Thyroid gland (tissue), 4 donors: ENCODE measurements at regions not wholly inside any gene's neighbourhood (a gene's known extent, or its start where the extent isn't known, plus 50 kb on each side); places are given as distances from the start of the nearest gene placed in this dataset.
"Not testable (repeated sequence)": the region's sequence is repeated elsewhere in the genome, so short reads cannot be mapped to it uniquely, and the experiment has no call there.

Experiments used
- CTCF ChIP-seq, 6 experiments: fragments of 200-600 bp in 3 of 6; fragments of 450-650 bp in 3 of 6; sonication (generic) in 3 of 6; IDR thresholded peaks; one replicate each; pipeline ENCODE4 v1.5.1; 2016 to 2019; ENCODE audit warnings: antibody characterized with exemption in 6 of 6, mild to moderate bottlenecking in 2 of 6, inconsistent platforms in 1 of 6, moderate library complexity in 1 of 6
- POLR2A ChIP-seq, 2 donors: fragments of 450-650 bp; IDR thresholded peaks; one replicate each; pipeline ENCODE4 v1.6.1; 2017; ENCODE audit warnings: antibody characterized with exemption in 2 of 2, mild to moderate bottlenecking in 2 of 2, moderate library complexity in 1 of 2

- not testable (repeated sequence) for TF ChIP-seq CTCF, POLR2A (IDR thresholded peaks at IDR 0.05)
These were observed 122.0 kb upstream of the CLDN10 start for GRCh38 chr13:95430525-95430924.
